ENCODE measurements at regions not wholly inside any gene's neighbourhood (a gene's known extent, or its start where the extent isn't known, plus 50 kb on each side); places are given as distances from the start of the nearest gene placed in this dataset.
"Not testable (repeated sequence)": the region's sequence is repeated elsewhere in the genome, so short reads cannot be mapped to it uniquely, and the experiment has no call there.

DNA sequence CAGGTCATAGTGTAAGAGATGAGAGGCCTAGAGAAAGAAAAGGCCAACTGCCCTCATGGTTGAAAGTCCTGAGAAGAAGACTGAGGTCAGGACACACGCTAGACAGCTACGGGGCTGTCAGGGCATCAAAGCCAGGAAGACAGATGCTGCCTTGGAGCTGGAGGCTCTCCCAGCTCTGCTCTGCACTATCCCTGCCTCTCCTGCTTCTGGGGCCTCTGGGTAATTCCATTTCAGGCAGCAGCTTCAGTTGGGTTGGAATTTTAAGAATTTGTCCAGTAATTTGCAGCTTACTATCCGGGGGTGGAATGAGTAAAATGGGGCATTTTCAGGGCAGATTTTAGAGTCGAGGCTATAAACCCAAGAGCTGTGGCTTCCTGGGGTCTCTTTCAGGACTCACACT lies 76.2 kb upstream of the CTAGE1 start:
- intact Hi-C loops (cut with DNase I) = loop anchor here in 1 of 2 donors (10.0 kb wide), 1 partner anchor 51 kb away; no protein-coding TSS in a partner anchor
- no peak for DNase-seq
- ATAC-seq = peak in 1 of 2 donors; percentile 67

DNA sequence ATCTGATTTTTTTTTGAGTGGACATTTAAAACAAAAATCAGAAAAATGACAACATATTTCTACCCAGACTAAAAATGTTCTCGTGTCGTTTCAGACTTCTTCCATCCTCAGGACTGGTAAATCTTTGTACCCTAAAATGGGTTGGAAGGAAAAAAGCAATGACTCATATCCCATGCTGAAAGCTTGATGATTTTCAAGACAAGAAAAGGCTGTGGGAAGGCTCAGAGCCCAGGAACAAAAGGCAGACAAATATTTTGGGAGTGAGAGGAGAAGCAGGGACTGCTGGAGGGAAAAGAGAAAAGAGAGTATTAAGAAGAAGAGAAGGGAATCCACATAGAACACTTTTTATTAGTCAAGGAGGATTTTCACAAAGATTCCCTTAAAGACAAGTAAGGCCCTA lies 77.1 kb upstream of the CTAGE1 start:
- intact Hi-C loops (cut with DNase I) = loop anchor here in 1 of 2 donors (10.0 kb wide), 1 partner anchor 50 kb away; no protein-coding TSS in a partner anchor
- DNase-seq (no peak), ATAC-seq (peak; percentile 63 to 91)

DNA sequence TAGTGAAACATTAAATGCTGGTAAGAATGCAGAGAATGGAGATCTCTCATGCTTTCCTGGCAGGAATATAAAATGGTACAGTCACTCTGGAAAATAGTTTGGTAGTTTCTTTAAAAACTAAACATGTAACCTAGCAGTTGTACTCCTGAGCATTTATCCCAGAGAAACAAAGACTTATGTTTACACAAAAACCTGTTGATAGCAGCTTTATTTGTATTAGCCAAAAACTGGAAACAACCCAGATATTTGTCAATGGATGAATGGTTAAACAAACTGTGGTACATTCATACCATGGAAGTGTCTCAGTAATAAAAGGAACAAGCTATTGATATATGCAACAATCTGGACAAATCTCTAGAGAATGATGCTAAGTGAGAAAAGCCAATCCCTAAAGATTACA lies 81.7 kb upstream of the CTAGE1 start:
- intact Hi-C loops (cut with DNase I) = loop anchor here in 1 of 2 donors (10.0 kb wide), 1 partner anchor 45 kb away; no protein-coding TSS in a partner anchor
- ATAC-seq = no peak
- DNase-seq = no peak

DNA sequence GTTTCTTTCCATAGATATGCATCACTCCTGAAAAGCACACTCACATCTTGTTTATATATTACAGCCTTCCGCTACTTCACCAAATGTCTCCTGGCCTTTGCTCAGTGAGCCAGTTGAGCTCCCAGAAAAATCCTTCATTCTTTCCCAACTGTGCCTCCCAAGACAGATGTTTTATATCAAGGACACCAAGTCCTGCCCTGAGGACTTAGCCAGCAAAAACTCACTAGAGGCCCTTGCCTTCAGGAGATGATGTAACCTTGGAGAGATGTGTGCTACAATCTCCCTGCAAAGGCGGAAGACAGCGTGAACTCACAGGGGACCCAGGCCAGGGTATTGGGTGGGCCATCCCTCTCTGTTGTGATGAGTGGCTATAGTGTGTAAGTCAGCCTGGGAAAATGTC lies 86.1 kb upstream of the CTAGE1 start:
- intact Hi-C loops (cut with DNase I) = no loop called here
- peak; percentile 68 for DNase-seq
- ATAC-seq = peak; percentile 94 to 95

DNA sequence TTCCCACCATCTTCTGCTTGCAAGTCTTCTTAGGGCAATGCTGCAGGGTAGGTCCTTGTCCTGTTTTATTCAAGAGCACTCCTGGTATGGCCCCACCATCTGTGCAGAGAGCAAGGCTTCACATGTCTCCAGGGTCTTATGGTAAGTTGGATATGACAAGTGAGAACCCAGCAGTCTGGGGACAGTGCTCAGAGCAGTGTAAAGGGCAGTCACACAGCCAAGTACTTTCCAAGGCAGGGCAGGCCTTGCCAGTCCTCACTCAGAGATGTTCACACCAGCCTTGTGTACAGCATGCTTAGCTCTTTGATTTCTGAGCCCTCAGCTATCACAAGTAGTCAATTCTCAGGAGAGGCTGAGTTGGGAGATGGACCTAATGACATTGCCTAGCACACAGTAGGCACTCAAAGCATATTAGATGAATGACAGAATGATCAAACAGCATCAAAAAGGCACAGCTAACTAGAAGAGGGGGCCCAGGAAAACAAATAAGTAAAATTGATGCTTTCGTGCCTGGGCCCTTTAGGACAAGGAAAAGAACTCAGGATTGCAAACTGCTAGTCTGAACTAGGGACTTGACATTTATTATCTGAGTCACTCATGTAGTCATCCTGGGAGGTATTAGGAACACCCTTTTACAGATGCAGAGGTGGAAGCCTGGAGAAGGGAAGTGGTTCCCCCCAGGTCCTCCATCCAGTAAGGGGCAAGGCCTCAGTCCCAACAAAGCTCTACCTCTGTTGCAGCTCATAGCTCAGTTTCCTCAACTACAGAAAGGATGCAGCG lies 86.7 kb upstream of the CTAGE1 start:
- peak; percentile 38 to 64 for ATAC-seq
- intact Hi-C loops (cut with DNase I) = no loop called here
- DNase-seq = no peak

DNA sequence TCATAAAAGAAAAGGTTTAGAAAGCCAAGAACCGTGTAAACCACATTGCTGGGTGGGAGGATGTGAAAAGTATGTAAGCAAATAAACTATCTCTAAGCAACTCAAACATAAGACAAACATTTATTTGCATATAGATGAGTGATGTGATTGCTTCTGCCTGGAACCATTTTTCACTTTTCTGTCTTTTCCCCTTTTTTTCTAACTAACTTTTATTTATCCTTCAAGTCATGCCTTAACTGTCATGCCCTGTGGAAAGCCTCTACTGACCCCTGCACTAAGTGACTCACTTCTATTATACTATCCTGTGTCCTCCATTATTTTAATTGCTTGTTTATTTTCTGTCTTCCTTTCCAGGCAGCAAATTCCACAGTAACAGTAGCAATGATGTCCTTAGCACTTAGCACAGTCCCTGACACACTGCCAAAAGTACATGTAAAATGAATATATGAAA lies 87.5 kb upstream of the CTAGE1 start:
- intact Hi-C loops (cut with DNase I) = no loop called here
- DNase-seq (no peak), ATAC-seq (peak in 1 of 2 donors; percentile 37)

DNA sequence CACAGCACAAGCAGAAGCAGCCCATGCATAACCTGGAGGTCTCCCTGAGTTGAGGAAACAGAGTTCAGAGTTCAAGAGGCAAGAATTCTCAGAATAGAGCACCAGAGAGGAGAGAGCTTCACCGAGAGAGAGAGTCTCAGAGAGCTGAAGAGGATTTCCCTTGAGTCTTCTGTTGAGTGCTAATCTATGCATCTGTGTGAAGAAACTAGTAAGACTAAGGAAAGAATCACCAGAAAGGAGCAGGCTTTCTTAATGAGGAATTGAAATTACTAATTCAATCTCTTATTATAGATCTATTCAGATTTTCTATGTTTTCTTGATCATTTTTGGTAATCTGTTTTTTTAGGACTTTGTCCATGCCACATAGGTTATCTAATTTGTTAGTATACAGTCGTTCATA lies 89.3 kb upstream of the CTAGE1 start:
- intact Hi-C loops (cut with DNase I) = no loop called here
- no peak for ATAC-seq
- no peak for DNase-seq

DNA sequence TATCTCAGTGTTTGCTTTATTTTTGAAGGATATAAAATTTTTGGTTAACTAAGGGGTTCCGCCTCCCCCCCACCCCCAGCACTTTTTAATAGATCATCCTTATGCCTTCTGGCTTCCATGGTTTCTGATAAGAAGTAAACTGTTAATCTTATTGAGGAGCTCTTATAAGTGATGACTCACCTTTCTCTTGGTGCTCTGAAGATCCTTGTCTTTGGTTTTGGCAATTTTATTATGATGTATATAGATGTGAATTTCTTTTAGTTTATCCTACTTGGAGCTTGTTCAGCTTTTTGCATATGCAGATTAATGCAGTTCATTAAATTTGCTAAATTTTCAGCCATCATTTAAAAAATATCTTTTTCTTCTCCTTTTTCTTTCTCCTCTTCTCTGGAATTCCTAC lies 91.7 kb upstream of the CTAGE1 start:
- no peak for DNase-seq
- intact Hi-C loops (cut with DNase I) = no loop called here
- no peak for ATAC-seq

DNA sequence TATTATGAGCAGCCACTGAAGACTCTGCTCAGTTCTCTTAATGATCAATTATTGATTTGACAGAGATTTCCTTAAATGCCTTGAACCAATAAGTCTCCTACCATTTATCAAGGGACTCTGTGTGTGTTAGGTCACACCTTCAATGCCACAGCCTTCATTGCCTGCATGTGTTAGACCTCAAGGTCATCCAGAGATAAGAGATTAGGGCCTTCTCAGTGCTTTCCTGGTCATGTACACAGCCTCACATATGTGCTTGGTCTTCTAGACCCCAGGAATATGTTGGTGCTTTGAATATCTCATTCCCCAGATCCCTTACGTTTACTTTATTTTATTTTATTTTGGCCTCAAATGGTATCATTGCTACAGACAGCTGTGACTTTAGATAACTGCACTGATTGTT lies 93.0 kb upstream of the CTAGE1 start:
- ATAC-seq (no peak), DNase-seq (no peak)
- intact Hi-C loops (cut with DNase I) = no loop called here

DNA sequence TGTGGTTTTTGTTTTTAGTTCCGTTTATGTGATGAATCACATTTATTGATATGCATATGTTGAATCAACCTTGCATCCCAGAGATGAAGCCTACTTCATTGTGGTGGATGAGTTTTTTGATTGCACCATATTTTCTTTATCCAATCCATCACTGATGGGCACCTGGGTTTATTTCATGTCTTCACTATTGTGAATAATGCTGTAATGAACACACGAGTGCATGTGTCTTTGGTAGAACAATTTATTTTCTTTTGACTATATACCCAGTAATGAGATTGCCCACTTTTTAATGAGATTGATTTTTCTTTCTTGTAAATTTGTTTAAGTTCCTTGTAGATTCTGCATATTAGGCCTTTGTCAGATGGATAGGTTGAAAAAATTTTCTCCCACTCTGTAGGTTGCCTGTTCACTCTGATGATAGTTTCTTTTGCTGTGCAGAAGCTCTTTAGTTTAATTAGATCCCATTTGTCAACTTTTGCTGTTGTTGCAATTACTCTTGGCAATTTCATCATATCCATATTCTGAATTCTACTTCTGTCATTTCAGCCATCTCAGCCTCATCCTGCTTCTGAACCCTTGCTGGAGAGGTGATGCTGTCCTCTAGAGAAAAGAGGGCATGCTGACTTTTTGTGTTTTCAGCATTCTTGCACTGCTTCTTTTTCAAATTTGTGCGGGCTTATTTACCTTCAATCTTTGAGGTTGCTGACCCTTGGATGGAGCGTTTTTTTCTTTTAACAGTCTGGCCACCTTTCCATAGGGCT lies 96.2 kb upstream of the CTAGE1 start:
- ATAC-seq = no peak
- intact Hi-C loops (cut with DNase I) = no loop called here
- no peak for DNase-seq

DNA sequence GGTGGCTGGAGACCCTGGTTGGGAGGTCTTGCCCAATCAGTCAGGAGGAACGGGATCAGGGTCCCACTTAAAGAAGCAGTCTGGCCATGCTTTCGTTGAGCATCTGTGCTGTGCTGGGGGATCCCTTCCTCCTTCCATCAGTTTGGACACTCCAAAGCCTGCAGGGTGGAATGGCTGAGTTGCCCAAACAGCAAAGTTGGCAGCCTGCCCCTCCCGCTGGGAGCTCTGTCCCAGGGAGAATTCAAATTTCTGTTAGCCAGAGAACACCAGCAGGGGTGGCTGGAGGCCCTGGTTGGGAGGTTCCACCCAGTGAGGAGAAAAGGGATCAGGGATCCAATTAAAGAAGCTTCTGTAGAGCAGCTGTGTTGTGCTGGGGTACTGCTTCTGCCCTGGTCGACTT lies 96.9 kb upstream of the CTAGE1 start:
- DNase-seq (no peak), ATAC-seq (no peak)
- intact Hi-C loops (cut with DNase I) = no loop called here

DNA sequence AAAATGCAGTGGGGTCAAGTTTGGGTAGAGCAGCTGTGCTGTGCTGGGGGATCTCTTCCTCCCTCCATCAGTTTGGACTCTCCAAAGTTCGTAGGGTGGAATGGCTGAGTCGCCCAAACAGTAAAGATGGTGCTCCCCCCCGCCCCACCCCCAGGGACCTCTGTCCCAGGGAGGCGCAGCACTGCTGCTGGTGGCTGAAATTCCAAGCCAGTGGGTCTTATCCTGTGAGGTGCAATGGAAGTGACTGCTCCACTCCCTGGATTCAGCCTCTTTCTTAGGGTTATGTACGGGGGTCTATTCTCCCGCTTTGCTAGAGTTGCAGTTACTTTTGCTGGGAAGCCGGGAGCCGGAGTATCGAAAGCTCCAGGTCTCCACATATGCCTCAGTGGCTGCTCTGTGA lies 97.5 kb upstream of the CTAGE1 start:
- DNase-seq = no peak
- no peak for ATAC-seq
- intact Hi-C loops (cut with DNase I) = no loop called here

DNA sequence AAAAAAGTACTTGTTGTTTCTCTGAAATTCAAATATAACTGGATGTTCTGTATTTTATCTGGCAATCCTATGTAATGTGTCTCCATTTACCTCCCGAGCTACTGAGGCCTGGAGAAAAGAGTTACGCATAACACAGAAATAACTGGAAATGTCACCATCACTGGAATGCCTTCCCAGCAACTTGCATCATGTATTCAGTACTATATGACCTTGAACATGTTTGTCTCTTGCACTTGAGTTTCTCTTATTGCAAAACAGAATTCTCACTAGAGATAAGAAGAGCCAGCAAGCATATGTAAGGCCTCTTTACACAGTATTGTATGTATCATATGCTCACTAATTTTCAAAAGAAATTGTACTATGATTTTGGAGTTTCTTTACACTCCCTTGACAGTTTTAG lies 99.6 kb upstream of the CTAGE1 start:
- no peak for DNase-seq
- intact Hi-C loops (cut with DNase I) = no loop called here
- ATAC-seq = peak; percentile 30 to 59

DNA sequence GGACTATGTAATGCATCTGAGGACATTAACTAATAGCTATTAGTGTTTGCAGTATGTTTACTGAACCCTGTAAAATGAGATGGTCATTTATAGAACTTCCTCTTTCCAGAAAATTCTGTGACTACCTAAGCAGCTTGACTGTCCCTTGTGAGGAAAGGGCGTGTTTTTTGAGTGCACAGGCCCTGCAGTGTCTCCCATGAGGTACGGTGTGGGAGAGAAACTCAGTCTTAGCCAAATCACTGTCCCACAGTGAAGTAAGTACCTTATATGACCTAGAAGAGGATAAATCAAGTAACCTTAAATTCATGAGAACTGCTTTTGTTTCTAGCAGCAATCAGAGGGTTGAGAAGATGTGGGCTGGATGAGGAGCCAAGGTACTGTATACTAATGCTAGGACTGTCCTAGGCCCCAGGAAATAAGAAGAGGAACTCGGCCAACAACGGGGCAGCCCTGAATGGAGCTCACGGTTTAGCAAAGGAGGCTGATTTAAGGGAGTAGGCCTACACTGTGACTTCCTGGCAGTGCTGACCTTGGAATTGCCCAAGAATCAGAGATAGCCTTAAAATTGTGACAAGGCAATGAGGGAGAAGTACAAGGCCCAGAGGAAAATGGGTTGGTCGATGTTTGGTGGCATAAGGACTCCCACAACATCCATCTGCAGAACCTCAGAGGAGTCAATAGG lies 103.5 kb upstream of the CTAGE1 start:
- intact Hi-C loops (cut with DNase I) = no loop called here
- ATAC-seq = peak; percentile 53
- DNase-seq = no peak

DNA sequence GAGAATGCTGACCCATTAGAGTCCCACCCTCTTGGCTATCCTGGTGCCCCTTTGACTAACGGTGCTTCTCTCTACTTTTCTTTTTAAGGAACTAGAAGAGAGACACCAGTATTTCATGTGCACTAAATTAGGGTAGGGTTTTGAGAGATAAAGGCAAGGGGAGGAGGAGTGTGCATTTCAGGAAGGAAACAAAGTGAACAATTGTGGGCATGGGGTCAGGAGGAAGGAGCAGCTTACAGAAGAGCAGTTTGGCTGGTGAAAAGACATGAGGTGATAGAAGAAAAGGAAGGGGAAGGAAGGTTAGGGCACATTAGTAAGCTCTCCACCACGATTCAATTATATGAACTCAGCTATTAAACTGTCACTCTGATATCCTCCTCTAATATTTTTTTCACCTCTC lies 105.8 kb upstream of the CTAGE1 start:
- DNase-seq = no peak
- intact Hi-C loops (cut with DNase I) = no loop called here
- ATAC-seq = no peak

DNA sequence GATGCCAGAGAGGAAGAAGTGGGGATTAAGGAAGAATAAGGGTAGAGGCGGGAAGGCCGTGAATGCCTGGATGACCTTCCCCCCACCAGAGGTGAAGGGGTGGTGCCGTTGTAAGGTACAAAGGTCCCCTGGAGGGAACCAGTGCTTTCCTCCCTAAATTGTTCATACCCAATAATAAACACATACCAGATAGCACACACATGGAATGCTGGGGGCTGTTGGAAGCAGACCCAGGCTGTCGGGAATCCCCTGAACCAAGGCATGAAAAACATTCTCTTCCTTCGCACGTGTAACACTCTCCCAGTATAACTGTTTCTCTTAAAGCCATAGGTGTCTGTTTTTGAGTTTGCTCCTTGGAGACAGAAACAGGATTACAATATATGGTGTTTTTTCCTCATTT lies 107.1 kb upstream of the CTAGE1 start:
- intact Hi-C loops (cut with DNase I) = no loop called here
- DNase-seq (no peak), ATAC-seq (no peak)

DNA sequence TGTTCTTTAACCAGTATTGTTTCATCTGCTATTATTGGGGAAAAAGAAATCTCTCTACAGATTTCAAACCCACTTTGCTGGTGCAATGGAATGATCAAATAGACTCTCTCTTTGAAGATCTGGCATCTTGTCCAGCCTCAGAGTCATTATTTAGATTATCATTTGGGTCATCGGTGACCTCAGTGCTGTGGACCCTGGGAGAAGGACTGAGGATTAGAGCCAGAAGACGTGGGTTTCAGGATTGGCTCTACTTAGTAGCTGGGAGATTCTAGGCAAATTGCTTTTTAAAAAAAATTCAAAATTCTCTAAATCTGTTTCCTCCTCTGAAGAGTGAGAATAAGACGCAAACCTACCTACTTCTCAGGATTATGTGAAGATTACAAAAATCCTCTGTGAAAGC lies 107.6 kb upstream of the CTAGE1 start:
- DNase-seq = no peak
- intact Hi-C loops (cut with DNase I) = no loop called here
- ATAC-seq = peak in 1 of 2 donors; percentile 70

DNA sequence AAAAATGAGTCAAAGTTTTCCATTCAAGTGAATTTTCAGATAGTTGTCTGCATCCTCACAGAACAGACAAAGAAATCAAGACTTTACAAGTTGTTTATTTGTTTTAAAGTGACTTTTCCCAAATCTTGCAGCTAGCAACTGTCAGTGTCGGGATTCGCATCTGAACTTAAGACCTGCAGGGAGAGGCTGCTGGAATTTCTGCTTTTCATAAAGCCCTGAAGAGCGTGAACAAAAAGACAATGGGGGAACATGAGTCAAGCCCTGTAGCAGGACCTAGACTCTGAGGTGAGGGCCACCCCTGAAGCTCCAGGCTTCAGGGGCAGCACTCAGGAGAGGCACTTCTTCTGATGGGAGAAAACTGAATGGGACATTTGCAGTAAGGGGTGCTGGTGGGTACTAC lies 108.2 kb upstream of the CTAGE1 start:
- DNase-seq = no peak
- intact Hi-C loops (cut with DNase I) = no loop called here
- ATAC-seq = no peak

DNA sequence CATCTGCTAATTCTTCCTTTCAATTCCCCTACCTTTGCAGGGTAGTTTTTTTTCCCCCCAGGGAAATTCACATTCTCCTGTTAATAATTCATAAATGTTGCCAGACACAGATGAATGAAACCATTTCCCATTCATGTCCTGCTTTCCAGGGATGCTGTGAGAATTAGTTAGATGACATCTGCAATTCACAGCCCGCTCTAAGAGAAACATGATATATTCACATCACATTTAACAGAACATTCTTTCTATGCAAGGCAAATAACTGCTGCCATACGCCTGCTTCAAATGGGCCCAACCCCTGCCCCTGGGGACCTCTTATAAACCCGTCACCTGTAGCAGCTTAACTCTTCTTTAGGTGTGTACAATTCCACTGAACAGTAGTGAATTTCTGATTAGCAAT lies 110.6 kb upstream of the CTAGE1 start:
- intact Hi-C loops (cut with DNase I) = no loop called here
- no peak for ATAC-seq
- no peak for DNase-seq

DNA sequence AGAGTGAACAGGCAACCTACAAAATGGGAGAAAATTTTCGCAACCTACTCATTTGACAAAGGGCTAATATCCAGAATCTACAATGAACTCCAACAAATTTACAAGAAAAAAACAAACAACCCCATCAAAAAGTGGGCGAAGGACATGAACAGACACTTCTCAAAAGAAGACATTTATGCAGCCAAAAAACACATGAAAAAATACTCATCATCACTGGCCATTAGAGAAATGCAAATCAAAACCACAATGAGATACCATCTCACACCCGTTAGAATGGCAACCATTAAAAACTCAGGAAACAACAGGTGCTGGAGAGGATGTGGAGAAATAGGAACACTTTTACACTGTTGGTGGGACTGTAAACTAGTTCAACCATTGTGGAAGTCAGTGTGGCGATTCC lies 117.0 kb upstream of the CTAGE1 start:
- DNase-seq; ATAC-seq; intact Hi-C loops (cut with DNase I): not testable (repeated sequence)
